Central memory CD8-positive, alpha-beta T cell (primary cell): ENCODE measurements at regions not wholly inside any gene's neighbourhood (a gene's known extent, or its start where the extent isn't known, plus 50 kb on each side); places are given as distances from the start of the nearest gene placed in this dataset.
A peak's percentile ranks its signal among the peaks of the same experiment; 100 is the strongest.
"Not testable (repeated sequence)": the region's sequence is repeated elsewhere in the genome, so short reads cannot be mapped to it uniquely, and the experiment has no call there.

Source experiments
- ATAC-seq: fragments of 150-1000 bp; cut with Tn5 transposase; replicated peaks from 2 replicates; pipeline ENCODE4 v1.10.0; 2022; ENCODE audit warnings: mild to moderate bottlenecking, moderate FRiP score, moderate number of reproducible peaks; ENCODE audit not compliant: poor library complexity, severe bottlenecking; ENCODE audit errors: extremely low read depth
- DNase-seq, 2 donors: peaks; one replicate each; pipeline ENCODE4 v3.0.0; 2021; ENCODE audit warnings: low spot score in 2 of 2
- H3K27ac Mint-ChIP-seq: one replicate; pipeline ENCODE4 v1.8.0; 2022; ENCODE audit warnings: low read depth, mild to moderate bottlenecking, moderate library complexity, mixed read lengths
- H3K27me3 Mint-ChIP-seq: one replicate; pipeline ENCODE4 v1.8.0; 2022; ENCODE audit warnings: mixed read lengths
- H3K36me3 Mint-ChIP-seq: one replicate; pipeline ENCODE4 v1.8.0; 2022; ENCODE audit warnings: mild to moderate bottlenecking, moderate library complexity, mixed read lengths; ENCODE audit not compliant: insufficient read depth
- H3K4me1 Mint-ChIP-seq: one replicate; pipeline ENCODE4 v1.8.0; 2022; ENCODE audit warnings: mixed read lengths
- H3K4me3 Mint-ChIP-seq: one replicate; pipeline ENCODE4 v1.8.0; 2022; ENCODE audit warnings: mild to moderate bottlenecking, moderate library complexity, mixed read lengths
- H3K9me3 Mint-ChIP-seq: one replicate; pipeline ENCODE4 v1.8.0; 2022; ENCODE audit warnings: mixed read lengths

- ATAC-seq, result no peak
- H3K27ac Mint-ChIP-seq, result no peak overlapping the region
- H3K4me1 Mint-ChIP-seq, result no peaks in the 10 kb centered on the region
- no peaks in the 10 kb centered on the region for H3K9me3 Mint-ChIP-seq
- no peak overlapping the region for H3K4me3 Mint-ChIP-seq
- no peak for DNase-seq
- H3K27me3 Mint-ChIP-seq, result no peaks in the 10 kb centered on the region
- no peaks in the 10 kb centered on the region for H3K36me3 Mint-ChIP-seq
These were observed 64.2 kb upstream of the LCTL start for GRCh38 chr15:66629817-66630576.

GRCh38 chr15:66630801-66631351 lies 65.1 kb upstream of the LCTL start:
- H3K4me3 Mint-ChIP-seq, result no peak overlapping the region
- H3K27ac Mint-ChIP-seq, result no peak overlapping the region
- no peaks in the 10 kb centered on the region for H3K27me3 Mint-ChIP-seq
- H3K36me3 Mint-ChIP-seq, result no peaks in the 10 kb centered on the region
- no peaks in the 10 kb centered on the region for H3K9me3 Mint-ChIP-seq
- DNase-seq (no peak), ATAC-seq (no peak)
- no peaks in the 10 kb centered on the region for H3K4me1 Mint-ChIP-seq

GRCh38 chr15:66631616-66632263 lies 65.9 kb upstream of the LCTL start:
- DNase-seq, result no peak

GRCh38 chr15:66633041-66633937 lies 67.5 kb upstream of the LCTL start:
- H3K4me1 Mint-ChIP-seq, result peaks cover 3% of the 10 kb centered on the region
- DNase-seq, result no peak

More at GRCh38 chr15:66631616-66632263, 65.9 kb upstream of the LCTL start:
- Mint-ChIP-seq H3K27ac (no peak overlapping the region), H3K27me3 (no peaks in the 10 kb centered on the region), H3K4me1 (no peaks in the 10 kb centered on the region), H3K36me3 (no peaks in the 10 kb centered on the region), H3K9me3 (no peaks in the 10 kb centered on the region), H3K4me3 (no peak overlapping the region)
- ATAC-seq, result no peak

GRCh38 chr15:66633938-66634250 lies 68.1 kb upstream of the LCTL start:
- H3K36me3 Mint-ChIP-seq, result no peaks in the 10 kb centered on the region
- DNase-seq, result no peak
- no peaks in the 10 kb centered on the region for H3K27me3 Mint-ChIP-seq
- peaks cover 8% of the 10 kb centered on the region for H3K4me1 Mint-ChIP-seq
- ATAC-seq, result no peak
- H3K27ac Mint-ChIP-seq, result no peak overlapping the region
- no peaks in the 10 kb centered on the region for H3K9me3 Mint-ChIP-seq
- H3K4me3 Mint-ChIP-seq, result no peak overlapping the region

More at GRCh38 chr15:66633041-66633937, 67.5 kb upstream of the LCTL start:
- no peaks in the 10 kb centered on the region for H3K36me3 Mint-ChIP-seq
- no peak overlapping the region for H3K27ac Mint-ChIP-seq
- H3K4me3 Mint-ChIP-seq, result no peak overlapping the region
- no peak for ATAC-seq
- no peaks in the 10 kb centered on the region for H3K9me3 Mint-ChIP-seq
- H3K27me3 Mint-ChIP-seq, result no peaks in the 10 kb centered on the region

- Mint-ChIP-seq H3K4me3 (no peak overlapping the region), H3K4me1 (peaks cover 8% of the 10 kb centered on the region), H3K36me3 (no peaks in the 10 kb centered on the region), H3K27me3 (no peaks in the 10 kb centered on the region), H3K27ac (no peak overlapping the region), H3K9me3 (no peaks in the 10 kb centered on the region)
- no peak for DNase-seq
- no peak for ATAC-seq
These were observed 67.5 kb upstream of the SMAD6 start for GRCh38 chr15:66634540-66634939.

GRCh38 chr15:66635006-66635405 lies 67.0 kb upstream of the SMAD6 start:
- Mint-ChIP-seq H3K27me3 (no peaks in the 10 kb centered on the region), H3K4me1 (peaks cover 8% of the 10 kb centered on the region), H3K9me3 (no peaks in the 10 kb centered on the region), H3K4me3 (no peak overlapping the region), H3K27ac (no peak overlapping the region), H3K36me3 (no peaks in the 10 kb centered on the region)
- no peak for ATAC-seq
- DNase-seq, result no peak

- Mint-ChIP-seq H3K4me3 (no peak overlapping the region), H3K27ac (no peak overlapping the region), H3K27me3 (no peaks in the 10 kb centered on the region), H3K9me3 (no peaks in the 10 kb centered on the region), H3K4me1 (peaks cover 8% of the 10 kb centered on the region), H3K36me3 (no peaks in the 10 kb centered on the region)
- DNase-seq (no peak), ATAC-seq (no peak)
These were observed 66.2 kb upstream of the SMAD6 start for GRCh38 chr15:66635817-66636216.

- H3K4me1 Mint-ChIP-seq, result not testable (repeated sequence)
These were observed 65.0 kb upstream of the SMAD6 start for GRCh38 chr15:66637044-66637443.

GRCh38 chr15:66638377-66638776 lies 63.7 kb upstream of the SMAD6 start:
- Mint-ChIP-seq H3K9me3 (no peaks in the 10 kb centered on the region), H3K27me3 (no peaks in the 10 kb centered on the region), H3K27ac (no peak overlapping the region), H3K4me1 (peaks cover 8% of the 10 kb centered on the region), H3K4me3 (no peak overlapping the region), H3K36me3 (no peaks in the 10 kb centered on the region)
- DNase-seq (no peak), ATAC-seq (peak; percentile 93)

More at GRCh38 chr15:66637044-66637443, 65.0 kb upstream of the SMAD6 start:
- not testable (repeated sequence) for H3K27me3 Mint-ChIP-seq, H3K9me3 Mint-ChIP-seq, ATAC-seq, H3K36me3 Mint-ChIP-seq, H3K4me3 Mint-ChIP-seq, DNase-seq, H3K27ac Mint-ChIP-seq

- H3K27ac Mint-ChIP-seq, result no peak overlapping the region
- ATAC-seq (no peak), DNase-seq (no peak)
- no peaks in the 10 kb centered on the region for H3K9me3 Mint-ChIP-seq
- peaks cover 8% of the 10 kb centered on the region for H3K4me1 Mint-ChIP-seq
- no peak overlapping the region for H3K4me3 Mint-ChIP-seq
- H3K27me3 Mint-ChIP-seq, result no peaks in the 10 kb centered on the region
- H3K36me3 Mint-ChIP-seq, result no peaks in the 10 kb centered on the region
These were observed 60.3 kb upstream of the SMAD6 start for GRCh38 chr15:66641485-66642315.

- Mint-ChIP-seq H3K9me3 (no peaks in the 10 kb centered on the region), H3K27me3 (no peaks in the 10 kb centered on the region), H3K4me3 (no peak overlapping the region), H3K4me1 (peaks cover 8% of the 10 kb centered on the region), H3K27ac (no peak overlapping the region), H3K36me3 (no peaks in the 10 kb centered on the region)
- DNase-seq (no peak), ATAC-seq (no peak)
These were observed 59.5 kb upstream of the SMAD6 start for GRCh38 chr15:66642514-66642913.
